ENCODE measurements at regions not wholly inside any gene's neighbourhood (a gene's known extent, or its start where the extent isn't known, plus 50 kb on each side); places are given as distances from the start of the nearest gene placed in this dataset.

- TF ChIP-seq CTCF (conservative IDR thresholded peaks at IDR 0.05; ENCODE audit: low read length) = no peak
- TF ChIP-seq EZH2phosphoT487 (IDR thresholded peaks at IDR 0.05; ENCODE audit: borderline replicate concordance) = no peak
These were observed 164.0 kb upstream of the MAF start for GRCh38 chr16:79764415-79765110.
